IPS DF 4.7 (cell line): ENCODE measurements at regions not wholly inside any gene's neighbourhood (a gene's known extent, or its start where the extent isn't known, plus 50 kb on each side); places are given as distances from the start of the nearest gene placed in this dataset.

Experiments
- DNase-seq: peaks from one replicate; pipeline ENCODE4 v3.0.0-alpha.2; 2013; ENCODE audit warnings: low spot score; ENCODE audit errors: extremely low read depth

DNA sequence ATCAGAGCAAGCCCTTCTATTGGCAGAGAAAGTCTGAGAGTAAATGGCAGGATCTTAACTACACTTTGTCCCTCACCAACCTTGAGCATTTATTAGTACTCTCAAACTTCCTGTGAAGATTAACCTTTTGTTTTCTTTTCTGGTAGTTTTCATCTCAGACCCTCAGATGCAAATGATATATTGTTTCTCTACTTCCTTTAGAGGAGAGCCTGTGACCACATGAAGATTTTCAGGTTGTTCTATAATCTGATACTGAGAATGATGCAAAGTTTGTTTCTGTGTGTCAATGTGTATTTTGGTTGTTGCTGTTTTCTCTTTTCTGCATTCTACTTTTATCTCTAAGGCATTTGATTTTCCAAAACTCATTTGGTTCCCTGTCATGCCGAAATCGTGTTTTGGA lies 165.8 kb upstream of the CYSLTR1 start:
- no peak for DNase-seq

DNA sequence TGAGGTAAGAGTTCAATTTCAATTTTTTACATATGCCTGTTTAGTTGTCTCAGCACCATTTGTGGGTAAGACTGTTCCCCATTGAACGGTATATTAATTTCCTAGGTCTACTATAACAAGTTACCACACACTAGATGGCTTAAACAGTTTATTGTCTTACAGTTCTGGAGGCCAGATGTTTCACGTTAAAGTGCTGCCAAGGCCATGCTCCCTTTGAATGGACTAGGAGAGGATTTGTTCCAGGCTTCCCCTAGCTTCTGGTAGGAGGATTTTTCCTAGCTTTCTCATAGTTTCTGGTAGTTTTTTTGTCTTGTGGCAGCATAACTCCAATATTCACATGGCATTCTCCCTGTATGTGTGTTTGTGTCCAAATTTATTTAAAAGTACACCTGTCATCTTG lies 149.3 kb upstream of the CYSLTR1 start:
- no peak for DNase-seq

DNA sequence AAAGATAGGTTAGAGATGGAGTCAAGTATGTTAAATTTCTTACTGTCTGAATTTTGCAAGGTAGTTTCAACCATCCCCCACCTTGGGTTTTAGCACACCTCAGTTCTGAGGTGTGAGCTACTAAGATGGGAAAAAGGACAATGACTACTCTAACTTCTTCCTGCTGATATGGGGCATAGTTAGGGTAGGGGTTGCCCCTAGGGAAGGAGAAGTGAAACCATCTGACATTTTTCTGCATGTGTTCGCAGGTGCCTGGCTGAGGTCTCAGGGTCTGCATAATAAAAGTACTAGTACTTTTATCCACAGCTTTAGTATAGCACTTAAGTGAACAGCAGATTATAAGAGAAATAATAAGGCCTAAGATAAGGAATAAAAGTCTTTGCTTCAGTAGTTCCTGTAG lies 129.5 kb upstream of the CYSLTR1 start:
- DNase-seq = no peak

DNA sequence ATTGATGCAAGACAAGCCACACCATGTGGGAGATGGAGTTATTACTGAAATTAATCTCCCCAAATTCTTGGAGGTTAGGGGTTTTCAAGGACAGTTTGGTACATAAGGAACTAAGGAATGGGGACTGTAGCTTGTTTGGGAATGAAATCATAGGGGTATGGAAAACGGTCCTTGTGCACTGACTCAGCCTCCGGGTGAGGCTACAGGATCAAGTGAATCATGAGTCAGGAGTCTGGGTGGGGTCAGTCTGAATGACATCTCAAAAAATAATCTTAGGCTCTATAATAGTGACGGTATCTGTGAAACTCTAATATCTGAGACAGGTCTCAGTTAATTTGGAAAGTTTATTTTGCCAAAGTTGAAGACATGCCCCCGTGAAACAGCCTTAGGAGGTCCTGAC lies 128.5 kb upstream of the CYSLTR1 start:
- DNase-seq = no peak

DNA sequence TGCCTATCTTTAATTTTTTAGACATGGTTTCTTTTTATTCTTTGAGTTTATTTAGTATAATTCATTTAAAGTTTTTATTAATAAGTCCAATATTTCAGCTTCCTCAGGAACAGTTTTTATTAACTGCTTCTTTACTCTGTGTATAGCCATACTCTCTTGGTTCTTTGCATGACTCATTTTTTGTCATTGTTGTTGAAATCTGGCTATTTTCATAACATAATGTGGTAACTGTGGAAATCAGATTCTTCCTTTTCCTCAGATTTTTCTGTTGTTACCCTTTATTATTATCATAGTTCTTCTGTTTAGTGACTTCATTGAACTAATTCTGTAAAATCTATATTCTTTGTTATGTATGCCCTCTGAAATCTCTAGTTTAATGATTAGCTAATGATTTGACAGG lies 124.9 kb upstream of the CYSLTR1 start:
- no peak for DNase-seq

DNA sequence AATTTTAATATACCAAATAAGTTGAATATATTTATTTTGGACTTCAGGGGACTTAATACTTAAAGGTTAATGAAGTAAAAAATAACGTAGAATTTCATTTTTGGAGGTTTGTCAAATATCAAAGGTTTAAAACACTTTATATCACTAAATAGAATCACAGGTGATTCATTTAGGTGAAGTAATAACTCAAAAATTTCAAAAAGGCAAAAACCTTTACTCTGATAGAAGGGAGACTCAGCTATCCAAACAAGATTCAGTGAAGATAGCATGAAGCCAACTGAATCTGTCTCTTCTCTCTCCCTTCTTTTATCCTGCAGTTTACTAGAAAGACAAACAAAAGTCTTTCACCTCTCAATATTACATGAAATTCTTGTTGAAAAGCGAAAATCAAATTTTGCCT lies 110.2 kb upstream of the CYSLTR1 start:
- DNase-seq = no peak

DNA sequence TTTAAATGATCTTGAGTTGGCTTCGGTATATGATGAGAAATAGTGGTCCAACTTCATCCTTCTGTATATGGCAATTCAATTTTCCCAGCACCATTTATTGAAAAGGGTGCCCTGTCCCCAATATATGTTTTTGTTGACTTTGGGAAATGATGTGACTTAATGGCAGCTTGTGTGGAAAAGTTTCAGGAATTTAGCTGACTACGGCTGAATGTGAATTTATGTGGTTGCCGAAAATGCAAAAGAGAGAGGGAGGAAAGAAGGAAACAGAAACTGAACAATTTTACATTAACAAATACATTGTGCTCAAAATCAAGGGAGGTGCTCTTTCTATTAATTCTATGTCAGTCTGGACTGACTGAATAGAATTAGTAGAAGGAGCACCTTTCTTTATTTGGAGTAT lies 101.8 kb upstream of the CYSLTR1 start:
- DNase-seq = no peak

DNA sequence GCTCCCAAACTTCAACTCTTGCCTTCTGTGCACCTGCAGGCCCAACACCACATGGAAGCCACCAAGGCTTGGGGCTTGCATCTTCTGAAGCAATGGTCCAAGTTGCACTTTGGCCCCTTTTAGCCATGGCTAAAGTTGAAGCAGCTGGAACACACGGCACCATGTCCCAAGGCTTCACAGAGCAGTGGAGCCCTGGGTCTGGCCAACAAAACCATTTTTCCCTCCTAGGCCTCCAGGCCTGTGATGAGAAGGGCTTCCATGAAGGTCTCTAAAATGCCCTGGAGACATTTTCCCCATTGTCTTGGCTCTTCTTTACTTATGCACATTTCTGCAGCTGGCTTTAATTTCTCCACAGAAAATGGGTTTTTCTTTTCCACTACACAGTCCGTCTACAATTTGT lies 61.3 kb upstream of the CYSLTR1 start:
- no peak for DNase-seq

DNA sequence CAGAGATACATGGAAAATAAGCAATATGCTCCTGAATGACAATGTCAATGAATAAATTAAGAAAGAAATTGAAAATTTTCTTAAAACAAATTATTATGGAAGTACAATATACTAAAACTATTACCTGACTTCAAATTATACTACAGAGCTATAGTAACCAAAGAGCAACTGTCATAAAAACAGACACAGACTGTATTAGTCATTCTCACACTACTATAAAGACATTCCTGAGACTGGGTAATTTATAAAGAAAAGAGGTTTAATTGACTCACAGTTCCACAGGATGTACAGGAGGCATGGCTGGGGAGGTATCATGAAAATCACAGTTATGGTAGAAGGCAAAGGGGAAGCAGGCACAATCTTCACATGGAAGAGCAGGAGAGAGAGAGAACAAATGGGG lies 60.0 kb upstream of the CYSLTR1 start:
- DNase-seq = no peak

DNA sequence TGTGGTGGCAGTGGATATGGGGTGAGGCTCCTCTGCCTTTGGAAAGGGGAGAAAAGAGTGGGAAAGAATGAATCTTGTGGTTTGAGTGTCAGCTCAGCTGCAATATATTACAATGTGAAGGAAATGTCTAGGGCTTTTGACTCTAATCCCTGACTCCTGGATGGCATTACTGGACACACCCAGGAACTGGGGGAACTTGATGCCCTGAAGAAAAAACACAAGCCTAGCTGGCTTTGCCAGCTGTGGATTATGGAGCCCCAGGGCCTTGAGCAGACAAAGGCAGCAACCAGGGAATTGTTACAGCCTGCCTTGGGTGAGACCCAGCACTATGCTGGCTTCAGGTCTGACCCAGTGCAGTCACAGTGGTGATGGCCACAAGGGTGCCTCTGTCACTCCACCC lies 57.1 kb upstream of the CYSLTR1 start:
- no peak for DNase-seq

DNA sequence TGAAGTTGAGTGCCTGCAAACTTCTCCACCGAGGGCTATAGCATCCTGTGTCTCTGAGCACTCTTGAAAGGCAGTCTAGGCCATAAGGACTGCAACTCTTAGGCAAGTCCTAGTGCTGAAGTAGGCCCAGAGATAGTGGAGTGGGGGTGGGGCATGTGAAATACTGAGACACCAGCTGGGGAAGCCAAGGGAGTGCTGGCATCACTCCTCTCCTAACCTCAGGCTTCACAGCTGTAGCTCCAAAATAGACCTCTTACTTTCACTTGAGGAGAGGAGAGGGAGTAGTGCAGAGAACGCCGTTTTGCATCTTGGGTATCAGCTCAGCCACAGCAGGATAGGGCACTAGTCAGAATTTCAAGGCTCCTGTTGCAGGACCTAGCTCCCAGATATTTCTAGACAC lies 56.2 kb upstream of the CYSLTR1 start:
- no peak for DNase-seq

DNA sequence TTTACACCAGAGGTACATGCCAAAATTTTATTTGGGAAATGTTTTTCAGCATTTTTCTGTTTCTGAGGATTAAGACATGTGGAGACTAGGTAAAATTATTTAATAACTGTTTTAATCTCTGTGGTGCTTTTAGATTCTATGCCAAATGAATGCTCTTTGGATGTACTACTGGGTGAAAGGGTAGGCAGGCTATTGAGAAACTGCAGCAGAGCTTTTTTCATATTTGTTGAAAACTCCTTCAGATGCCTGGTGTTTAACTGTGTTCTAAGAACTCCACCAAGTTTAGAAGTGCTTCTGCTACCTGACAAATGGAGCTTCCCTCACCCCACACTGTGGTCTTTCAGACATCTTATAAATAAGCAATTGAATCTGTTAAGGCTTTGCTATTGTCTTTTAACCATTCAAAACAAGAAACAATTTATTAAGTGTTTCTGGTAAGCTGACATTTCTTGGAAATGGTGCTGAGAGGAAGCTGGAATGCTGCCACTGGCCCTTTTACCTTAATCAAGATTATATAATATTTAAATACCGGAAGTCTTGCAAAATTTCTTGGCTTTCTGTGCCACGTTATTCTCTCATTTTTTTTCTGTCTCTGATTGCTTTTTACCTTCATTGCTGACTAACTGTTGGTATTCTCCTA lies 51.2 kb upstream of the CYSLTR1 start:
- no peak for DNase-seq
